ENCODE measurements at regions not wholly inside any gene's neighbourhood (a gene's known extent, or its start where the extent isn't known, plus 50 kb on each side); places are given as distances from the start of the nearest gene placed in this dataset.

DNA sequence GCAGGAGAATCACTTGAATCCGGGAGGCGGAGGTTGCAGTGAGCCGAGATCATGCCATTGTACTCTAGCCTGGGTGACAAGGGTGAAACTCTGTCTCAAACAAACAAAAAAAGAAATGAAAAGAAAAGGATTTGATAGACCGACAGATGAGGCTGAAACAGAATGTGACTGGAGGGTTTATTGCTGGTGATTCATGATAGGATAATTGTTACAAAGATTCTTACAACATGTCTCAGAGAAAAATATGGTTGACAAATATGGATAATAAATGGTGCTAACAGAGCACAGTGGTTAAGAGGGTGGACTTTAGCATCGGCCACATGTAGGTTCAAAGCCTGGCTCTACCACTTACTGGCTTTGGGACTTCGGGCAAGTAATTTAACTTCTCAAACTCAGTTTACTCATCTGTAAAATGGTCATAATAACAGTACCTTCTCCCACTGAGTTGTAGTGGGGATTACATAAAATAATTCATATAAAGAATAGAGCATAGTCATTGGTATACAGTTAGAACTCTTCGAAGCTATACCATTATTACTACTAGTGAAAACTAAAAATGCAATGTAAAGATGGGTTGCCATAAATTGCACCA is 131.9 kb downstream of the MAP3K7 start:
- H3K9me2 ChIP-seq (ENCODE audit: insufficient read depth) = no peaks in the 10 kb centered on the region
- no peaks in the 10 kb centered on the region for H3K36me3 ChIP-seq (ENCODE audit: low read depth)
- no peaks in the 10 kb centered on the region for H3K79me2 ChIP-seq (ENCODE audit: low read depth)
- H2AFZ ChIP-seq = no peak overlapping the region
- TF ChIP-seq, protein P1, sequence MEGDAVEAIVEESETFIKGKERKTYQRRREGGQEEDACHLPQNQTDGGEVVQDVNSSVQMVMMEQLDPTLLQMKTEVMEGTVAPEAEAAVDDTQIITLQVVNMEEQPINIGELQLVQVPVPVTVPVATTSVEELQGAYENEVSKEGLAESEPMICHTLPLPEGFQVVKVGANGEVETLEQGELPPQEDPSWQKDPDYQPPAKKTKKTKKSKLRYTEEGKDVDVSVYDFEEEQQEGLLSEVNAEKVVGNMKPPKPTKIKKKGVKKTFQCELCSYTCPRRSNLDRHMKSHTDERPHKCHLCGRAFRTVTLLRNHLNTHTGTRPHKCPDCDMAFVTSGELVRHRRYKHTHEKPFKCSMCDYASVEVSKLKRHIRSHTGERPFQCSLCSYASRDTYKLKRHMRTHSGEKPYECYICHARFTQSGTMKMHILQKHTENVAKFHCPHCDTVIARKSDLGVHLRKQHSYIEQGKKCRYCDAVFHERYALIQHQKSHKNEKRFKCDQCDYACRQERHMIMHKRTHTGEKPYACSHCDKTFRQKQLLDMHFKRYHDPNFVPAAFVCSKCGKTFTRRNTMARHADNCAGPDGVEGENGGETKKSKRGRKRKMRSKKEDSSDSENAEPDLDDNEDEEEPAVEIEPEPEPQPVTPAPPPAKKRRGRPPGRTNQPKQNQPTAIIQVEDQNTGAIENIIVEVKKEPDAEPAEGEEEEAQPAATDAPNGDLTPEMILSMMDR (conservative IDR thresholded peaks at IDR 0.05) = no peak
- no peak for TF ChIP-seq EZH2 (IDR thresholded peaks at IDR 0.05; ENCODE audit: low read depth)
- H3K9me3 ChIP-seq (ENCODE audit: insufficient read depth, low read depth) = no peaks in the 10 kb centered on the region
- no peak overlapping the region for H3K4me2 ChIP-seq
- H3F3A ChIP-seq (ENCODE audit: insufficient read depth, low read depth) = no peaks in the 10 kb centered on the region
- CTCF ChIA-PET = interaction anchor here (0.9 kb wide), 1 partner anchor 15 kb away, joined by 3 read pairs; no protein-coding TSS in a partner anchor
- intact Hi-C loops (cut with micrococcal nuclease; ENCODE audit: unreplicated experiment) = no loop called here
- no peak overlapping the region for H3K27ac ChIP-seq
- no peaks in the 10 kb centered on the region for H3K27me3 ChIP-seq (ENCODE audit: insufficient read depth, low read depth)
- POLR2A ChIA-PET (ENCODE audit: unreplicated experiment) = no interaction called here
- H3K4me1 ChIP-seq (replicated peaks; ENCODE audit: insufficient read depth) = peaks cover 8% of the 10 kb centered on the region
- no peaks in the 10 kb centered on the region for H4K20me1 ChIP-seq (ENCODE audit: insufficient read depth)
- BruUV-seq (replicated peaks) = no TSS peak
- no peak overlapping the region for H3K4me3 ChIP-seq
- no peak for DNase-seq

DNA sequence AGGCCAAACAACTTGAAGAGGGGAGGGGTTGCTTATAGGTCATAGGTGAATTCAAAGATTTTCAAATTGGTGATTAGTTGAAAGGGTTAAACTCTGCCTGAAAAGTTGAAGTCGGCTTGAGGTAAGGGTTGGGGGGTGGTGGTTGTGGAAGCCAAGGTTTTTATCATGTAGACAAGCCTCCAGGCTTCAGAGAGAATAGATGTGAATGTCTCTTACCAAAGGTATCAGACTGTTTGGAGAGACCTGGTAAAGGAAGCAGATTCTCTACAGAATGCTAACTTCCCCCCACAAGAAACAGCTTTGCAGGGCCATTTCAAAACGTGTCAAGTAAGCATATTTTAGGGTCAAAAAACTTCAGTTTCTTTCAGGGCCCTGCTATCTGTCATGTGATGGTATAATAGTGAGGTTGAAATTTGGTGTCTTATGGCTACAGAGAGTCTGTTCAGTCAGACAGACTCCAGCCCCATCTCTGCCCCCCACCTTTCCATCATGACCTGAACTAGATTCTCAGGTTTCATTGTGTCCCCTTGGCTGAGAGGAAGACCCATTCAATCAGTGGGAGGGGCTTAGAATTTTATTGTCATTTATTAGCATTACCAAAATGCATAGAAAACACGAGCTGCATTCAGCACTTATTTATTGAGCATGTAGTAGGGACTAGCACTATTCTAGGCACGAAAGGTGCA is 136.5 kb downstream of the MAP3K7 start:
- no peaks in the 10 kb centered on the region for H3K79me2 ChIP-seq (ENCODE audit: low read depth)
- no peak overlapping the region for H3K4me2 ChIP-seq
- POLR2A ChIA-PET (ENCODE audit: unreplicated experiment) = no interaction called here
- TF ChIP-seq, protein P1 (conservative IDR thresholded peaks at IDR 0.05) = no peak
- no peak for TF ChIP-seq EZH2 (IDR thresholded peaks at IDR 0.05; ENCODE audit: low read depth)
- H3K27ac ChIP-seq = no peak overlapping the region
- H3K9me3 ChIP-seq (ENCODE audit: insufficient read depth, low read depth) = no peaks in the 10 kb centered on the region
- no peak overlapping the region for H2AFZ ChIP-seq
- H3K4me3 ChIP-seq = no peak overlapping the region
- no peaks in the 10 kb centered on the region for H3K27me3 ChIP-seq (ENCODE audit: insufficient read depth, low read depth)
- intact Hi-C loops (cut with micrococcal nuclease; ENCODE audit: unreplicated experiment) = no loop called here
- H3K9me2 ChIP-seq (ENCODE audit: insufficient read depth) = no peaks in the 10 kb centered on the region
- CTCF ChIA-PET = interaction anchor here (0.6 kb wide), 1 partner anchor 10 kb away, joined by 7 read pairs; no protein-coding TSS in a partner anchor
- no peak for DNase-seq
- H3K4me1 ChIP-seq (replicated peaks; ENCODE audit: insufficient read depth) = no peaks in the 10 kb centered on the region
- H4K20me1 ChIP-seq (ENCODE audit: insufficient read depth) = no peaks in the 10 kb centered on the region
- no peaks in the 10 kb centered on the region for H3F3A ChIP-seq (ENCODE audit: insufficient read depth, low read depth)
- no TSS peak for BruUV-seq (replicated peaks)
- H3K36me3 ChIP-seq (ENCODE audit: low read depth) = no peaks in the 10 kb centered on the region

DNA sequence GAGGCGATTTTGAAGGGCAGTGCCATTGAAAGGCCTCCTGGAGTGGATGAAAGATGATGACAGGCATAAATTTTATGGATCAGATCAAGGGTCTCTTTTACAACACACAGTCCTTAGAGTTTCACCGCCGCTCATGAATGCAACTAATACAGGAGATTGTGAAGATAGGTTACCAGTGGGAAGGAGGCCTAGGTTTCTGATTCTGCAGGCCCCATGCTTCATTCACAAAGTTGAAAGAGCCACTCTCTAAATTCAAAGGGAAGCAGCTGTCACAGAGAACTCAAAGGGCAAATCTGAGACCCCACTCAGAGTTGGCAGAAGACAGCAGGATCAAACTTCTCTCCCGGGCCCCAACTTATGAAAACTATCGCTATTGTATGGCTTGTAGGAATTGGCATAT is 137.6 kb downstream of the MAP3K7 start:
- intact Hi-C loops (cut with micrococcal nuclease; ENCODE audit: unreplicated experiment) = no loop called here
- no peak overlapping the region for H3K4me3 ChIP-seq
- CTCF ChIA-PET = no interaction called here

More for the DNA sequence above, 137.6 kb downstream of the MAP3K7 start:
- Histone ChIP-seq H3K4me1 (replicated peaks; ENCODE audit: insufficient read depth) (no peaks in the 10 kb centered on the region), H3K27ac (no peak overlapping the region), H3F3A (ENCODE audit: insufficient read depth, low read depth) (no peaks in the 10 kb centered on the region), H3K79me2 (ENCODE audit: low read depth) (no peaks in the 10 kb centered on the region), H3K9me3 (ENCODE audit: insufficient read depth, low read depth) (no peaks in the 10 kb centered on the region), H2AFZ (no peak overlapping the region), H4K20me1 (ENCODE audit: insufficient read depth) (no peaks in the 10 kb centered on the region), H3K36me3 (ENCODE audit: low read depth) (no peaks in the 10 kb centered on the region), H3K27me3 (ENCODE audit: insufficient read depth, low read depth) (no peaks in the 10 kb centered on the region), H3K9me2 (ENCODE audit: insufficient read depth) (no peaks in the 10 kb centered on the region), H3K4me2 (no peak overlapping the region)
- POLR2A ChIA-PET (ENCODE audit: unreplicated experiment) = no interaction called here
- no TSS peak for BruUV-seq (replicated peaks)
- TF ChIP-seq EZH2 (IDR thresholded peaks at IDR 0.05; ENCODE audit: low read depth) = no peak
- DNase-seq = no peak

All from PC-9 (cell line).